ENCODE measurements at regions not wholly inside any gene's neighbourhood (a gene's known extent, or its start where the extent isn't known, plus 50 kb on each side); places are given as distances from the start of the nearest gene placed in this dataset.

DNA sequence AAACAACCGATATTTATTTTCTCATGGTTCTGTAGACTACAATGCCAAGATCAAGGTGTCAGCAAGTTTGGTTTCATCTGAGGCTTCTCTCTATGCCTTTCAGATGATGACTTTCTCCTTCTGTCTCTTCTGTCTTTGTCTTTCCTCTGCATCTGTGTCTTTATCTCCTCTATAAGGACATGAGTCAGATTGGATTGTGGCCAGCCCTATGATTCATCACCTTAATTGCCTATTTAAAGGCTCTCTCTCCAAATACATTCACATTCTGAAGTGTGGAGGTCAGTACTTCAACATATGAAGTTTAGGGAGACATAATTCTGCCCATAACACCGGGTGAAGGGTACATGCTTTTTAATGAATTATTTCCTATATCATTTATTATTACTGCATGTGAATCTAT, 71.2 kb upstream of the CNTNAP5 start:
- TF ChIP-seq CTCF (IDR thresholded peaks at IDR 0.05) = no peak
- ATAC-seq (no peak), DNase-seq (no peak)
- Histone ChIP-seq H3K9me3 (no peaks in the 10 kb centered on the region), H3K27ac (no peak overlapping the region), H3K4me3 (no peak overlapping the region), H3K27me3 (ENCODE audit: low read depth) (no peaks in the 10 kb centered on the region), H3K4me1 (no peaks in the 10 kb centered on the region), H3K36me3 (no peaks in the 10 kb centered on the region)
- intact Hi-C loops (cut with DNase I) = no loop called here

DNA sequence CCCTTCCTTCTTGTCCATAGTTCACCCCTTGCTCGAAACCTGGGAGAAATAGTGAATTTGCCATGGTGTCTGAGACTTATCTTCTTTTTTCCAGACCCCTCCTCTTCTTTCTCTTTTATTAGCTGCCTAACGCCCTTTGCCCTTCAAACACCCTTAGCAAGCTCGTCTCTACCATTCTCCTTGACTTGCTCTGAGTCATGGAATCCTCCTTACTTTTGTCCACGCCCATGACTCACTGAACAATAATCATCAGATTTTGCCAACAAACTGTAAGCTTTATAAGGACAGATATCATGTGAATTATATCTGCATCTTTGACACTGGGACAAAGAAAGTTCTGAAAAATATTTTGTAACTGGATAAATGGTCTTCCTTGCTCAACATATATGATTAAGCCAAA, 67.1 kb upstream of the CNTNAP5 start:
- no peaks in the 10 kb centered on the region for H3K27me3 ChIP-seq (ENCODE audit: low read depth)
- DNase-seq (no peak), ATAC-seq (no peak)
- H3K9me3 ChIP-seq = peaks cover 6% of the 10 kb centered on the region
- no peak overlapping the region for H3K4me3 ChIP-seq
- TF ChIP-seq CTCF (IDR thresholded peaks at IDR 0.05) = no peak
- no peaks in the 10 kb centered on the region for H3K4me1 ChIP-seq
- H3K27ac ChIP-seq = no peak overlapping the region
- intact Hi-C loops (cut with DNase I) = no loop called here
- no peaks in the 10 kb centered on the region for H3K36me3 ChIP-seq

GRCh38 chr2:123961576-123961975, 63.5 kb upstream of the CNTNAP5 start:
- peaks cover 6% of the 10 kb centered on the region for H3K9me3 ChIP-seq
- DNase-seq (no peak), ATAC-seq (no peak)
- H3K27me3 ChIP-seq (ENCODE audit: low read depth) = no peaks in the 10 kb centered on the region
- no peaks in the 10 kb centered on the region for H3K36me3 ChIP-seq
- no peaks in the 10 kb centered on the region for H3K4me1 ChIP-seq
- intact Hi-C loops (cut with DNase I) = no loop called here
- H3K4me3 ChIP-seq = no peak overlapping the region
- no peak for TF ChIP-seq CTCF (IDR thresholded peaks at IDR 0.05)
- no peak overlapping the region for H3K27ac ChIP-seq

GRCh38 chr2:123971564-123972318, 53.3 kb upstream of the CNTNAP5 start:
- no peak for DNase-seq
- Histone ChIP-seq H3K4me3 (no peak overlapping the region), H3K27me3 (ENCODE audit: low read depth) (no peaks in the 10 kb centered on the region), H3K27ac (no peak overlapping the region), H3K9me3 (no peaks in the 10 kb centered on the region), H3K4me1 (no peaks in the 10 kb centered on the region), H3K36me3 (no peaks in the 10 kb centered on the region)
- intact Hi-C loops (cut with DNase I) = no loop called here
- no peak for TF ChIP-seq CTCF (IDR thresholded peaks at IDR 0.05)
- ATAC-seq = no peak
